ENCODE measurements at regions not wholly inside any gene's neighbourhood (a gene's known extent, or its start where the extent isn't known, plus 50 kb on each side); places are given as distances from the start of the nearest gene placed in this dataset.

DNA sequence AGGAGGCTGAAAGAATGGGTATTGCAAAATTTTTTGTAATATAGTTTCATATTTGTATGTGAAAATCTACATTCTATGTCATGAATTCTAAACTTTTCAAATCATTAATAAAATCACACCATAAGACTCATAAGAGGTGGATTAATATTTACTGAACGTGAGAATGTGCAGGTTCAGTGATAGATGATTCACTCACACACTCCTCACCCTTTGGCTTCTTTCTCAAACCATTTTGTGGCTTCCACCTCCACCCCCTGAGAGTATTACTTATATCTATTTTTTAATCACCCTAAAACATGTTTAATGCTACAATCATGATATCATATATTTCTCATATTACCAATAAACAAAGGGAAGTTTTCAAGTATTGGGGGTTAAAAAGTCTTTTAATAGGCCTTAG is 275.5 kb downstream of the MEF2C start:
- DNase-seq (ENCODE audit: low spot score) (no peak), ATAC-seq (no peak)
- no peaks in the 10 kb centered on the region for H3K4me1 Mint-ChIP-seq
- no peaks in the 10 kb centered on the region; the same call in 1 of the 2 replicates for H3K27me3 Mint-ChIP-seq (ENCODE audit: low read depth)
- no peaks in the 10 kb centered on the region for H3K9me3 Mint-ChIP-seq
- TF ChIP-seq JUN (CRISPR knock-in tag; IDR thresholded peaks at IDR 0.05) (no peak), ESRRA (CRISPR knock-in tag; IDR thresholded peaks at IDR 0.05; ENCODE audit: borderline replicate concordance) (no peak)
- no peaks in the 10 kb centered on the region for H3K36me3 Mint-ChIP-seq
- ChIA-PET CTCF (no interaction called here), POLR2A (no interaction called here)
- H3K27ac Mint-ChIP-seq, result no peak overlapping the region
- H3K4me3 Mint-ChIP-seq, result no peak overlapping the region

DNA sequence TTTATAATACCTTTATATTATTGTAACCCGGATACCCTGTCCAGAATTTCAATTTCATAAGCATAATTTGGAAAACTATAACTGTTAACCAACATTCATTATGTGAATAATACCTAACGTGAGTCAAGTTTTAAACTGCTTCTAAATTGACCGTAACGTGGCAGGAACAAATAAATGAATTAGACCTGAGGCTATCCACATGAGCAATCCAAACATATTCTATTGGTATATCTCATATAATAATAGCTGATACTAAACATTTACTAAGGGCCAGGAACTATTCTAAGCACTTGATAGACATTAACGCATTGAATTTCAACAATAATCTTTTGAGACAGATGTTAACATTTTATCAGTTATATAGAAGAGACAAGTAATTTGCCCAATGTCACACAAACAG is 276.4 kb downstream of the MEF2C start:
- H3K9me3 Mint-ChIP-seq, result no peaks in the 10 kb centered on the region

More for the DNA sequence above, 276.4 kb downstream of the MEF2C start:
- Mint-ChIP-seq H3K4me1 (no peaks in the 10 kb centered on the region), H3K27me3 (ENCODE audit: low read depth) (no peaks in the 10 kb centered on the region; the same call in 1 of the 2 replicates), H3K36me3 (no peaks in the 10 kb centered on the region), H3K4me3 (no peak overlapping the region), H3K27ac (no peak overlapping the region)
- POLR2A ChIA-PET, result no interaction called here
- TF ChIP-seq, protein P1, sequence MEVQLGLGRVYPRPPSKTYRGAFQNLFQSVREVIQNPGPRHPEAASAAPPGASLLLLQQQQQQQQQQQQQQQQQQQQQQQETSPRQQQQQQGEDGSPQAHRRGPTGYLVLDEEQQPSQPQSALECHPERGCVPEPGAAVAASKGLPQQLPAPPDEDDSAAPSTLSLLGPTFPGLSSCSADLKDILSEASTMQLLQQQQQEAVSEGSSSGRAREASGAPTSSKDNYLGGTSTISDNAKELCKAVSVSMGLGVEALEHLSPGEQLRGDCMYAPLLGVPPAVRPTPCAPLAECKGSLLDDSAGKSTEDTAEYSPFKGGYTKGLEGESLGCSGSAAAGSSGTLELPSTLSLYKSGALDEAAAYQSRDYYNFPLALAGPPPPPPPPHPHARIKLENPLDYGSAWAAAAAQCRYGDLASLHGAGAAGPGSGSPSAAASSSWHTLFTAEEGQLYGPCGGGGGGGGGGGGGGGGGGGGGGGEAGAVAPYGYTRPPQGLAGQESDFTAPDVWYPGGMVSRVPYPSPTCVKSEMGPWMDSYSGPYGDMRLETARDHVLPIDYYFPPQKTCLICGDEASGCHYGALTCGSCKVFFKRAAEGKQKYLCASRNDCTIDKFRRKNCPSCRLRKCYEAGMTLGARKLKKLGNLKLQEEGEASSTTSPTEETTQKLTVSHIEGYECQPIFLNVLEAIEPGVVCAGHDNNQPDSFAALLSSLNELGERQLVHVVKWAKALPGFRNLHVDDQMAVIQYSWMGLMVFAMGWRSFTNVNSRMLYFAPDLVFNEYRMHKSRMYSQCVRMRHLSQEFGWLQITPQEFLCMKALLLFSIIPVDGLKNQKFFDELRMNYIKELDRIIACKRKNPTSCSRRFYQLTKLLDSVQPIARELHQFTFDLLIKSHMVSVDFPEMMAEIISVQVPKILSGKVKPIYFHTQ (CRISPR knock-in tag; IDR thresholded peaks at IDR 0.05), result no peak
- TF ChIP-seq, protein P2, sequence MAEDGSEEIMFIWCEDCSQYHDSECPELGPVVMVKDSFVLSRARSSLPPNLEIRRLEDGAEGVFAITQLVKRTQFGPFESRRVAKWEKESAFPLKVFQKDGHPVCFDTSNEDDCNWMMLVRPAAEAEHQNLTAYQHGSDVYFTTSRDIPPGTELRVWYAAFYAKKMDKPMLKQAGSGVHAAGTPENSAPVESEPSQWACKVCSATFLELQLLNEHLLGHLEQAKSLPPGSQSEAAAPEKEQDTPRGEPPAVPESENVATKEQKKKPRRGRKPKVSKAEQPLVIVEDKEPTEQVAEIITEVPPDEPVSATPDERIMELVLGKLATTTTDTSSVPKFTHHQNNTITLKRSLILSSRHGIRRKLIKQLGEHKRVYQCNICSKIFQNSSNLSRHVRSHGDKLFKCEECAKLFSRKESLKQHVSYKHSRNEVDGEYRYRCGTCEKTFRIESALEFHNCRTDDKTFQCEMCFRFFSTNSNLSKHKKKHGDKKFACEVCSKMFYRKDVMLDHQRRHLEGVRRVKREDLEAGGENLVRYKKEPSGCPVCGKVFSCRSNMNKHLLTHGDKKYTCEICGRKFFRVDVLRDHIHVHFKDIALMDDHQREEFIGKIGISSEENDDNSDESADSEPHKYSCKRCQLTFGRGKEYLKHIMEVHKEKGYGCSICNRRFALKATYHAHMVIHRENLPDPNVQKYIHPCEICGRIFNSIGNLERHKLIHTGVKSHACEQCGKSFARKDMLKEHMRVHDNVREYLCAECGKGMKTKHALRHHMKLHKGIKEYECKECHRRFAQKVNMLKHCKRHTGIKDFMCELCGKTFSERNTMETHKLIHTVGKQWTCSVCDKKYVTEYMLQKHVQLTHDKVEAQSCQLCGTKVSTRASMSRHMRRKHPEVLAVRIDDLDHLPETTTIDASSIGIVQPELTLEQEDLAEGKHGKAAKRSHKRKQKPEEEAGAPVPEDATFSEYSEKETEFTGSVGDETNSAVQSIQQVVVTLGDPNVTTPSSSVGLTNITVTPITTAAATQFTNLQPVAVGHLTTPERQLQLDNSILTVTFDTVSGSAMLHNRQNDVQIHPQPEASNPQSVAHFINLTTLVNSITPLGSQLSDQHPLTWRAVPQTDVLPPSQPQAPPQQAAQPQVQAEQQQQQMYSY (CRISPR knock-in tag; IDR thresholded peaks at IDR 0.05), result no peak
- TF ChIP-seq JUN (CRISPR knock-in tag; IDR thresholded peaks at IDR 0.05) (no peak), ATF1 (CRISPR knock-in tag; IDR thresholded peaks at IDR 0.05) (no peak), TCF7 (CRISPR knock-in tag; IDR thresholded peaks at IDR 0.05; ENCODE audit: low read depth) (no peak), MXD4 (CRISPR knock-in tag; IDR thresholded peaks at IDR 0.05; ENCODE audit: borderline replicate concordance) (no peak), CREM (CRISPR knock-in tag; IDR thresholded peaks at IDR 0.05) (no peak)
- TF ChIP-seq, protein P3, sequence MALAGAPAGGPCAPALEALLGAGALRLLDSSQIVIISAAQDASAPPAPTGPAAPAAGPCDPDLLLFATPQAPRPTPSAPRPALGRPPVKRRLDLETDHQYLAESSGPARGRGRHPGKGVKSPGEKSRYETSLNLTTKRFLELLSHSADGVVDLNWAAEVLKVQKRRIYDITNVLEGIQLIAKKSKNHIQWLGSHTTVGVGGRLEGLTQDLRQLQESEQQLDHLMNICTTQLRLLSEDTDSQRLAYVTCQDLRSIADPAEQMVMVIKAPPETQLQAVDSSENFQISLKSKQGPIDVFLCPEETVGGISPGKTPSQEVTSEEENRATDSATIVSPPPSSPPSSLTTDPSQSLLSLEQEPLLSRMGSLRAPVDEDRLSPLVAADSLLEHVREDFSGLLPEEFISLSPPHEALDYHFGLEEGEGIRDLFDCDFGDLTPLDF (CRISPR knock-in tag; IDR thresholded peaks at IDR 0.05), result no peak
- TF ChIP-seq, protein P4, sequence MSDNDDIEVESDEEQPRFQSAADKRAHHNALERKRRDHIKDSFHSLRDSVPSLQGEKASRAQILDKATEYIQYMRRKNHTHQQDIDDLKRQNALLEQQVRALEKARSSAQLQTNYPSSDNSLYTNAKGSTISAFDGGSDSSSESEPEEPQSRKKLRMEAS (CRISPR knock-in tag; IDR thresholded peaks at IDR 0.05), result no peak
- TF ChIP-seq, protein P5, sequence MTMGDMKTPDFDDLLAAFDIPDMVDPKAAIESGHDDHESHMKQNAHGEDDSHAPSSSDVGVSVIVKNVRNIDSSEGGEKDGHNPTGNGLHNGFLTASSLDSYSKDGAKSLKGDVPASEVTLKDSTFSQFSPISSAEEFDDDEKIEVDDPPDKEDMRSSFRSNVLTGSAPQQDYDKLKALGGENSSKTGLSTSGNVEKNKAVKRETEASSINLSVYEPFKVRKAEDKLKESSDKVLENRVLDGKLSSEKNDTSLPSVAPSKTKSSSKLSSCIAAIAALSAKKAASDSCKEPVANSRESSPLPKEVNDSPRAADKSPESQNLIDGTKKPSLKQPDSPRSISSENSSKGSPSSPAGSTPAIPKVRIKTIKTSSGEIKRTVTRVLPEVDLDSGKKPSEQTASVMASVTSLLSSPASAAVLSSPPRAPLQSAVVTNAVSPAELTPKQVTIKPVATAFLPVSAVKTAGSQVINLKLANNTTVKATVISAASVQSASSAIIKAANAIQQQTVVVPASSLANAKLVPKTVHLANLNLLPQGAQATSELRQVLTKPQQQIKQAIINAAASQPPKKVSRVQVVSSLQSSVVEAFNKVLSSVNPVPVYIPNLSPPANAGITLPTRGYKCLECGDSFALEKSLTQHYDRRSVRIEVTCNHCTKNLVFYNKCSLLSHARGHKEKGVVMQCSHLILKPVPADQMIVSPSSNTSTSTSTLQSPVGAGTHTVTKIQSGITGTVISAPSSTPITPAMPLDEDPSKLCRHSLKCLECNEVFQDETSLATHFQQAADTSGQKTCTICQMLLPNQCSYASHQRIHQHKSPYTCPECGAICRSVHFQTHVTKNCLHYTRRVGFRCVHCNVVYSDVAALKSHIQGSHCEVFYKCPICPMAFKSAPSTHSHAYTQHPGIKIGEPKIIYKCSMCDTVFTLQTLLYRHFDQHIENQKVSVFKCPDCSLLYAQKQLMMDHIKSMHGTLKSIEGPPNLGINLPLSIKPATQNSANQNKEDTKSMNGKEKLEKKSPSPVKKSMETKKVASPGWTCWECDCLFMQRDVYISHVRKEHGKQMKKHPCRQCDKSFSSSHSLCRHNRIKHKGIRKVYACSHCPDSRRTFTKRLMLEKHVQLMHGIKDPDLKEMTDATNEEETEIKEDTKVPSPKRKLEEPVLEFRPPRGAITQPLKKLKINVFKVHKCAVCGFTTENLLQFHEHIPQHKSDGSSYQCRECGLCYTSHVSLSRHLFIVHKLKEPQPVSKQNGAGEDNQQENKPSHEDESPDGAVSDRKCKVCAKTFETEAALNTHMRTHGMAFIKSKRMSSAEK (CRISPR knock-in tag; IDR thresholded peaks at IDR 0.05; ENCODE audit: borderline replicate concordance), result no peak
- ATAC-seq (no peak), DNase-seq (ENCODE audit: low spot score) (no peak)
- CTCF ChIA-PET, result no interaction called here
